ENCODE measurements at regions not wholly inside any gene's neighbourhood (a gene's known extent, or its start where the extent isn't known, plus 50 kb on each side); places are given as distances from the start of the nearest gene placed in this dataset.

- Mint-ChIP-seq H3K36me3 (no peaks in the 10 kb centered on the region), H3K9me3 (peaks cover 0 to 3% (median 0%) of the 10 kb centered on the region in 7 donors), H3K4me1 (peaks cover 12% of the 10 kb centered on the region), H3K27me3 (ENCODE audit: low read depth in 3 of 3) (peaks cover 3 to 18% (median 15%) of the 10 kb centered on the region in 3 donors), H3K27ac (no peak overlapping the region), H3K4me3 (no peak overlapping the region)
- no peaks in the 10 kb centered on the region for H3K27me3 ChIP-seq (ENCODE audit: control insufficient read depth in 2 of 2, insufficient read depth in 2 of 2, low read length in 2 of 2)
- H3K4me3 ChIP-seq (replicated peaks in 1 of 3; ENCODE audit: low read depth in 2 of 3, low read length in 3 of 3) = no peak overlapping the region
- no peaks in the 10 kb centered on the region for H3K79me2 ChIP-seq (ENCODE audit: insufficient read depth, low read length)
- no peak overlapping the region for H3K9ac ChIP-seq (ENCODE audit: insufficient read depth, low read length, poor library complexity, severe bottlenecking)
- no peaks in the 10 kb centered on the region for H3K9me3 ChIP-seq (replicated peaks in 1 of 2; ENCODE audit: control insufficient read depth in 1 of 2, insufficient read depth in 1 of 2, low read length in 2 of 2)
- no peak for TF ChIP-seq CTCF (IDR thresholded peaks at IDR 0.05)
- no peak overlapping the region for H3K27ac ChIP-seq (ENCODE audit: low read depth in 1 of 2, low read length in 2 of 2)
- 77% methylated on average over 13 of the region's 18 CpGs for WGBS (ENCODE audit: insufficient coverage)
- intact Hi-C loops (cut with micrococcal nuclease) = no loop called here
- no peaks in the 10 kb centered on the region for H3K36me3 ChIP-seq (replicated peaks in 1 of 2; ENCODE audit: control insufficient read depth in 1 of 2, insufficient read depth in 2 of 2, low read length in 2 of 2)
- no peak overlapping the region for H3K4me2 ChIP-seq (replicated peaks; ENCODE audit: extremely low read depth, low read length, poor library complexity, severe bottlenecking)
- no peak overlapping the region for H2AFZ ChIP-seq (ENCODE audit: insufficient read depth, low read depth, low read length, poor library complexity, severe bottlenecking)
- no peak for DNase-seq
- H4K20me1 ChIP-seq (ENCODE audit: insufficient read depth, low read length) = no peaks in the 10 kb centered on the region
- peaks cover 7% of the 10 kb centered on the region in 2 donors for H3K4me1 ChIP-seq (ENCODE audit: control insufficient read depth in 1 of 2, insufficient read depth in 2 of 2, low read length in 2 of 2)
Measured at GRCh38 chr10:5583525-5584175, 58.9 kb downstream of the CALML3 start.

GRCh38 chr10:5584895-5585516, 60.2 kb downstream of the CALML3 start:
- Mint-ChIP-seq H3K4me3 (no peak overlapping the region), H3K4me1 (peaks cover 12% of the 10 kb centered on the region), H3K27me3 (ENCODE audit: low read depth in 3 of 3) (peaks cover 6 to 18% (median 15%) of the 10 kb centered on the region in 3 donors), H3K36me3 (no peaks in the 10 kb centered on the region), H3K9me3 (peaks cover 0 to 2% (median 0%) of the 10 kb centered on the region in 7 donors), H3K27ac (peak overlapping the region in 1 of 7 donors; percentile 68)
- Histone ChIP-seq H3K4me2 (replicated peaks; ENCODE audit: extremely low read depth, low read length, poor library complexity, severe bottlenecking) (no peak overlapping the region), H3K36me3 (replicated peaks in 1 of 2; ENCODE audit: control insufficient read depth in 1 of 2, insufficient read depth in 2 of 2, low read length in 2 of 2) (no peaks in the 10 kb centered on the region), H3K9me3 (replicated peaks in 1 of 2; ENCODE audit: control insufficient read depth in 1 of 2, insufficient read depth in 1 of 2, low read length in 2 of 2) (no peaks in the 10 kb centered on the region), H3K27ac (ENCODE audit: low read depth in 1 of 2, low read length in 2 of 2) (no peak overlapping the region), H2AFZ (ENCODE audit: insufficient read depth, low read depth, low read length, poor library complexity, severe bottlenecking) (no peak overlapping the region), H4K20me1 (ENCODE audit: insufficient read depth, low read length) (no peaks in the 10 kb centered on the region), H3K27me3 (ENCODE audit: control insufficient read depth in 2 of 2, insufficient read depth in 2 of 2, low read length in 2 of 2) (no peaks in the 10 kb centered on the region), H3K4me3 (replicated peaks in 1 of 3; ENCODE audit: low read depth in 2 of 3, low read length in 3 of 3) (no peak overlapping the region), H3K79me2 (ENCODE audit: insufficient read depth, low read length) (no peaks in the 10 kb centered on the region), H3K4me1 (ENCODE audit: control insufficient read depth in 1 of 2, insufficient read depth in 2 of 2, low read length in 2 of 2) (peaks cover 7% of the 10 kb centered on the region in 2 donors), H3K9ac (ENCODE audit: insufficient read depth, low read length, poor library complexity, severe bottlenecking) (no peak overlapping the region)
- intact Hi-C loops (cut with micrococcal nuclease) = no loop called here
- TF ChIP-seq CTCF (IDR thresholded peaks at IDR 0.05) = no peak
- WGBS (ENCODE audit: insufficient coverage) = 76% methylated on average over 3 of the region's 10 CpGs
- DNase-seq = no peak
